Upper lobe of right lung (tissue), 1 donor: ENCODE measurements at regions not wholly inside any gene's neighbourhood (a gene's known extent, or its start where the extent isn't known, plus 50 kb on each side); places are given as distances from the start of the nearest gene placed in this dataset.

ENCODE experiments used
- ATAC-seq: fragments of 200-7000 bp; cut with Tn5 transposase; one replicate; pipeline ENCODE4 v1.9.1; 2020; ENCODE audit warnings: mild to moderate bottlenecking, moderate library complexity
- DNase-seq: peaks from one replicate; pipeline ENCODE4 v3.0.0-alpha.2; 2020
- H3K27ac ChIP-seq: fragments of 200-600 bp; one replicate; pipeline ENCODE4 v1.8.0; 2022
- H3K27me3 ChIP-seq: fragments of 200-600 bp; one replicate; pipeline ENCODE4 v1.8.0; 2022; ENCODE audit warnings: mild to moderate bottlenecking
- H3K36me3 ChIP-seq: fragments of 200-600 bp; one replicate; pipeline ENCODE4 v1.8.0; 2022
- H3K4me1 ChIP-seq: fragments of 200-600 bp; one replicate; pipeline ENCODE4 v1.8.0; 2022
- H3K4me3 ChIP-seq: fragments of 200-600 bp; one replicate; pipeline ENCODE4 v1.8.0; 2022; ENCODE audit warnings: mild to moderate bottlenecking
- H3K9me3 ChIP-seq: fragments of 200-600 bp; one replicate; pipeline ENCODE4 v1.8.0; 2022
- CTCF ChIP-seq: fragments of 200-600 bp; IDR thresholded peaks from one replicate; pipeline ENCODE4 v1.8.0; 2022; ENCODE audit warnings: antibody characterized with exemption
- intact Hi-C: fragments of 100-400 bp; cut with DNase I; formaldehyde crosslinking; loops from one replicate; pipeline ENCODE4 v1.11.0; 2022
- donor health status: DM: no; HTN: yes; CAD: no; lungs with severe emphysema.

GRCh38 chr11:103530257-103530656 is 421.0 kb downstream of the DYNC2H1 start:
- H3K36me3 ChIP-seq: no peaks in the 10 kb centered on the region
- no peak for TF ChIP-seq CTCF
- ATAC-seq (no peak), DNase-seq (no peak)
- H3K4me3 ChIP-seq: no peak overlapping the region
- no peaks in the 10 kb centered on the region for H3K4me1 ChIP-seq
- H3K9me3 ChIP-seq: no peaks in the 10 kb centered on the region
- no peak overlapping the region for H3K27ac ChIP-seq
- no peaks in the 10 kb centered on the region for H3K27me3 ChIP-seq
- intact Hi-C loops: no loop called here

GRCh38 chr11:103532133-103532788 is 423.0 kb downstream of the DYNC2H1 start:
- TF ChIP-seq CTCF: no peak
- no peak overlapping the region for H3K4me3 ChIP-seq
- H3K4me1 ChIP-seq: no peaks in the 10 kb centered on the region
- H3K9me3 ChIP-seq: no peaks in the 10 kb centered on the region
- ATAC-seq (no peak), DNase-seq (no peak)
- H3K27ac ChIP-seq: no peak overlapping the region
- intact Hi-C loops: no loop called here
- no peaks in the 10 kb centered on the region for H3K36me3 ChIP-seq
- no peaks in the 10 kb centered on the region for H3K27me3 ChIP-seq

- no peak for TF ChIP-seq CTCF
Measured at GRCh38 chr11:103534191-103534590, 425.0 kb downstream of the DYNC2H1 start.

GRCh38 chr11:103534959-103535358 is 425.7 kb downstream of the DYNC2H1 start:
- no peak for DNase-seq
- no peak for ATAC-seq
- Histone ChIP-seq H3K4me3 (no peak overlapping the region), H3K9me3 (no peaks in the 10 kb centered on the region), H3K36me3 (no peaks in the 10 kb centered on the region), H3K27ac (no peak overlapping the region), H3K27me3 (no peaks in the 10 kb centered on the region), H3K4me1 (no peaks in the 10 kb centered on the region)
- intact Hi-C loops: no loop called here
- TF ChIP-seq CTCF: no peak

More at GRCh38 chr11:103534191-103534590, 425.0 kb downstream of the DYNC2H1 start:
- intact Hi-C loops: no loop called here
- H3K27ac ChIP-seq: no peak overlapping the region
- no peaks in the 10 kb centered on the region for H3K27me3 ChIP-seq
- no peaks in the 10 kb centered on the region for H3K9me3 ChIP-seq
- no peaks in the 10 kb centered on the region for H3K4me1 ChIP-seq
- DNase-seq (no peak), ATAC-seq (no peak)
- H3K36me3 ChIP-seq: no peaks in the 10 kb centered on the region
- no peak overlapping the region for H3K4me3 ChIP-seq

- no peaks in the 10 kb centered on the region for H3K27me3 ChIP-seq
- TF ChIP-seq CTCF: no peak
- DNase-seq (no peak), ATAC-seq (no peak)
- H3K27ac ChIP-seq: no peak overlapping the region
- no peaks in the 10 kb centered on the region for H3K4me1 ChIP-seq
- no peaks in the 10 kb centered on the region for H3K9me3 ChIP-seq
- intact Hi-C loops: no loop called here
- H3K4me3 ChIP-seq: no peak overlapping the region
- no peaks in the 10 kb centered on the region for H3K36me3 ChIP-seq
Measured at GRCh38 chr11:103536335-103536722, 427.1 kb downstream of the DYNC2H1 start.
